D341Med (cell line): ENCODE measurements at regions not wholly inside any gene's neighbourhood (a gene's known extent, or its start where the extent isn't known, plus 50 kb on each side); places are given as distances from the start of the nearest gene placed in this dataset.

Experiments
- DNase-seq: peaks from one replicate; pipeline ENCODE4 v3.0.0; 2012; ENCODE audit warnings: low spot score

DNA sequence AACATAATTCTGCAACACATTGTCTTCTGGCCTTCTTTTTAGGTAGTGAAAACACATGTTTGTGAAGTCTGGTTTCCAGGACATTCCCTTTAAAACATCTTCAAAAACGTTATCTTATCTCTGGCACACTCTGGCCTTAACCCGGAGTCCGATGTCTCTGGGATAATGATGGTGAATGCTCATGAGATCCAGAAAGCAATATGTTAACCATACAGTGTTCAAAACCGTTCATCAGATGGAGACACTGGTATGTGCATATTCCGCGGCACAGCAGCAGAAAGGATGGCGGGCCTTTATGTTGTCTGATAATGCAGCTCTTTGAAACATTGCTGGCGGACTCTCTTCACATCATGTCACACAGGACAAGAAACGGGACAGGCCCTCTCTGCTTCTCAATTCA is 605.2 kb downstream of the CCDC171 start:
- DNase-seq, result no peak

DNA sequence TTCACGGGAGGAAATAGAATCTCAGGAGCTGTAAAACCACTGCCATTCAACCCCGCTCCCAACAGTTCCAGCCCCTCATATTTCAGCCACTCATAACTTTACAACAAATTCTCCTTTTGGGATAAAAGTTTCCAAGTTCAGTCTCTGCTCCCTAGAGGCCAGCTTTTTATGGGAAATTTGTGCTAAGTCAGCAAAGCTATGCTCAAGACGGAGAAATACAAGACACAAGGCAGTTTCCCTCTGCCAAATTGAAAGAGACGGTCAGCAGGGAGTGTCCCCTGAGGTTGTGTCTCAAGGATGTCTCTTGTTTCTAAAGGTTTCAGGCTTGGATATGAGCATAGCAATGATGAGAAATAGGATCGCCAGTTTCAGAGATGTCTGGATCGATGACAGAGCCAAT is 608.6 kb downstream of the CCDC171 start:
- DNase-seq, result no peak

DNA sequence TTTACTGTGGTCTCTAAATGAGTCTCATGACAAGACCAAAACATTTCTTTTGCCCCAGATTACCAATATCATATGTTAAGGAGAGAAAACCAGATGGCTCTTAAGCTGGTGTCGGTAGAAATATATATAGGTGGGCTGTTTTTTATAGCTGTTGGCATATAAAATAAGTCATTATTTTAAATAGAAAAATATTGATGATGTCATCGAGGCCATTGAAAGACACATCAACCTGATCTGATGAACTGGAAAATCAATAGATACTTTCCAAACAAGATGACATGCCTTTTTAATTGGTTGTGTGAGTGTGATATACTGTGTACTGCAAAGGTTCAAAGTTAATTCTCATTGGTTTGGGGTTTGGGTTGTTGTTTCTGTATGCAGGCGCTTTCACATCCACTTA is 617.3 kb downstream of the CCDC171 start:
- DNase-seq, result no peak

- no peak for DNase-seq
Observed at GRCh38 chr9:16171911-16172310, 619.1 kb downstream of the CCDC171 start.

- no peak for DNase-seq
Observed at GRCh38 chr9:16172796-16173195, 620.0 kb downstream of the CCDC171 start.

GRCh38 chr9:16174915-16175314 is 622.1 kb downstream of the CCDC171 start:
- DNase-seq, result no peak

GRCh38 chr9:16175461-16175860 is 622.6 kb downstream of the CCDC171 start:
- DNase-seq, result no peak

DNA sequence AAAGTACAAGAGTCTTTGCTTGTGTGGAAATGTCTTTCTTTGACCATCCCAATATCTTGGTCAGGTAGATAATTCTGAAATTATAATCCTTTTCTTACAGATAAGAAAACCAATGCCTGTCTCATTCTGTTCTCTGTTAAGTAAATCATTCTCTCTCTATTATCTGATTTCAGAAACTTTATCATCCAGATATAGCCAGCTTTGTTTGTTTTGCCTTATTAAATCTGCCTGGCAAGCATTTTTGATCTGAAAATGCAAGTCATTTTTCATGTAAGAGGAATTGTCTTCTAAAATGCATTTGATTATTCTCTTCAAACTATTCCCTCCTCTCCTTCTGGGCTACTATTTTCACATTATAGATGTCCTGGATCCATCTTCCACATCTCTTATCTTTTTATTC is 625.5 kb downstream of the CCDC171 start:
- no peak for DNase-seq

GRCh38 chr9:16179566-16179965 is 626.7 kb downstream of the CCDC171 start:
- DNase-seq, result no peak

- DNase-seq, result no peak
Observed at GRCh38 chr9:16180091-16180490, 627.2 kb downstream of the CCDC171 start.

DNA sequence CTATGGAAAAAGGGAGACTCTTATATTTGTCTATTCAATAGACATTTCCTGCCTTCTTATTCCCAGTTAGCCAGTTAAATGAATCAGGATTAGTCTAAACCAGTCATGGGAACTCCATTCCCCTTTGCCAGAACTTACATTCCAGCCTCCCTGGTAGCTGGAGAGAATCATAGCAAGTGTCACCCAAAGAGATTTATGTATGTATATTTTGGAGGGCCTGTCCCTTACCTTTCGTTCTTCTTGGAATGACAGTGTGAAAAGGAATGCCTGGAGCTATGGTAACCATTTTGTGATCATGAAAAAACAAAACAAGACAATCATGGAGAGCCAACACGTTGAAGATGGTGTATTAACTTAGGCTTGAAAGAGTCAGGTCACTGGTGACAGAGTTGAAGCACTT is 627.7 kb downstream of the CCDC171 start:
- DNase-seq, result no peak

DNA sequence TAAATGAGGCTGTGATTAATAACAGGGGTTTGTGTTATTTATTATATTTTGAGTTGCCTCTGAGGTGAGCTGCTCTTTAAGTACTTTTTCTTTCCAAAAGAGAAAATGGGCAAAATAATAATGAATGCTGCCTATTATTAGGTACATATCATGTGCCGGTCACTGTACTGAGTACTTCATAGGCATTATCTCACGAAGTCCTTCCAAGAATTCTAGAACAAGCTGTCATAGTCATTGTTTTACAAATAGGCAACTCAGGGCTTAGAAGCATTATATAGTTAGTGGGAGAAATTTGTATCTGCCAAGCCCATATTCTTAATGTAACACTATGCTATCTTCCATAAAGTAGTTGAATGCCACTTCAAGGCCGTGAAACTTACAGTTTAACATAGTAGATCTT is 628.7 kb downstream of the CCDC171 start:
- DNase-seq, result no peak

GRCh38 chr9:16182784-16183183 is 629.9 kb downstream of the CCDC171 start:
- DNase-seq, result no peak

DNA sequence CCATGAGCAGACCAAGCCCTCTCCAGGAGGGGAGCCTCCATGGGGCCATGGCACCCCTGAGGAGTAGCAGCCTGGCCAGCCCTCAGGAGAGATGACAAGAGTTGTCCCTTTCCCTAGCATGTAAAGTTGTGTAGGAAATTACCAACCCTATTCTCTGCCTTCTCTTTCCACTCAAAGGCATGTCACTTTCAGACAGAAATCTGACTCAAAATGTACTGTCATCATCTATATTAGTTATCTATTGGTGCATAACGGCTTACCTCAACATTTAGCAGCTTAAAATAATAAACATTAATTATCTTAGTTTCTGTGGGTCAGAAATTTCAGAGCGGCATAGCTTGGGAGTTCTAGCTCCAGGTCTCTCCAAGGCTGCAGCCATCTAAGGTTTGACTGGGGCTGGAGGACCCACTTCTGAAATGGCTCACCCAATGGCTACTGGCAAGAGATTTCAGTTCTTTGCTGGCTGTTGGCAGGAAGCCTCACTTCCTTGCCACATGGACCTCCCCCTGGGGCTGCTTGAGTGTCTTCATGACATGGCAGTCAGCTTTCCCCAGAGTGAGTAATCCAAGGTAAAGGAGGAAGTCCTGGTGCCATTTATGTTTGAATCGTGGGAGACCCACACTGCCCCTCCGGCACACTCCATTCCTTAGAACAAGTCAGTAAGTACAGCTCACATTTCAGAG is 632.3 kb downstream of the CCDC171 start:
- DNase-seq, result no peak

- DNase-seq, result no peak
Observed at GRCh38 chr9:16191191-16191590, 638.3 kb downstream of the CCDC171 start.

DNA sequence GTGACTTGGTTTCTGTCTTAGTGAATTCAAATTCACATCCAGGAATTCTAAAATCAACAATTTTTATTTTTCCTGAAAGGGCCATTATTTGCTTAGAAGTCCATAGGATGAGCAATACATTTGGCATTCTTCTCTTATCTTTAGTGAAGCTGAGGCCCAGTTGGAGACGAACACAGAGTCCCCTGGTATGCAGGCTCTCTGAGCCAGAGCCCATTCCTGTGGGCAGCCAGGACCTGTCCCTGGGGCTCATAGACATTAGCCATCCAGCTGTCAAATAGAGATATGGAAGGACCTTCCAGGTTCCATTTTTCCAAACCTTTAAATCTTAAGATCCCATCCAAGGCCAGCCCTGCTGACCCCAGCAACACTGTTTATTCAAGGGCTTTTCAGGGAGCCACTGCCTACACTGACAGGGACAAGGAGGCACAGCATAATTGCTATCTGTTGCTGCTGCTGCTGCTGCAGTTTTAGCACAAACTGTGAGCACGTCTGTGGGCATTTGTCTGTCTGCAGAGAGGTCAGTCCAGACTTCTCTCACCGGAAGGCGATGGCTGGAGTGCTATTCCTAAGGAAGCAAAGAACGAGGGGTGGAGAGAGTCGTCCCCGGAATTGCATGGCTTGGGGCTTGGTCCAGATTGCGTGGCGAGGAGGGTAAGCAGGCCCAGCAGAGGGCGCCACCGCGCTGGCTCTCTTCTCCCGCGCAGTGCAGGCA is 639.0 kb downstream of the CCDC171 start:
- DNase-seq, result peak; percentile 80

DNA sequence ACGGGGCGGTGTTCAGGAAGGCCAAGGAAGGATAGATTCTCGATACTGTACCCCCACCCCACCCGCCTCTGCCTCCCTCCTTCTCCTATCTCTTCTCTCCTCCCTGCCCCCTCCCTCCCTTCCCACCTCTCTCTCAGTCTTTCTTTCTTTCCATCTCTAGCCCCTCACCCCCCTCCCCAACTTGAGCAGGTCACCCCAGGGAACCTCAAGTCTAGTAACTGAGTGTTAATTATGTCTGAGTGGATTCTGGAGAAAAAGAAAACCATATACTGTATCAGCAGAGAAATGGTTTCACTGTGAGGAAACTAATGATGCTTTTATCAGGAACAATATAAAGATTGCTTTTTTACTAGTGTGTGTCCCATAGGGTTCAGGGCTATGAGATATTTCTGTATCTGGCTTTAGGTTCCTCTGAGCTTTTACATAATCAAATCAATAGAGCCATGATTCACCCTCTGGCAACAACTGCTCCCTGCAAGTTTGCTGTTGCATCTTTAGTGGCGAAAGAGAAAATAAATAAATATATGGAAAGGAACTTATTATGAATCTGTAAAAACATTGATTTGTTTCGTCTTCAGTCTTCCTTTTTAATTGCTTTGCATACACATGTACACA is 639.7 kb downstream of the CCDC171 start:
- no peak for DNase-seq

GRCh38 chr9:16193066-16193465 is 640.2 kb downstream of the CCDC171 start:
- no peak for DNase-seq

DNA sequence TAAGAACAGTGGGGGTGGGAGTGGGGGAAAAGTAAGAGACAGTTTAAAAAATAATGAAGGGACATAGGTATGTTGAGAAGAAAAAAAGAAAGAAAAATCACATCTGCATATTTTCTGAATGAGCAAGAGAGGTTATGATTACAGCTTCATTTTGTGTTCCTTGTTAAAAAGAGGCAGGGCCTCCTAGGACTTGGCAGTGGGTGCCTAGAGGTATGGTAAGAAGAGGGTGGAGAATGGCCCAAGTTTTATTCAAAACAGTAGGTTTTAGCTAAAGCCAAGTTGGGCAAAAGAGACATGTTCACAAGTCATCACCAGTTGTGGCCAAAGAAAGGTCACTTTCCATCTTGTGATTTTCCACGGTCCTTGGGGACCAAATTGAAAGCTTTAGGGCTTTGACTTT is 643.4 kb downstream of the CCDC171 start:
- no peak for DNase-seq

DNA sequence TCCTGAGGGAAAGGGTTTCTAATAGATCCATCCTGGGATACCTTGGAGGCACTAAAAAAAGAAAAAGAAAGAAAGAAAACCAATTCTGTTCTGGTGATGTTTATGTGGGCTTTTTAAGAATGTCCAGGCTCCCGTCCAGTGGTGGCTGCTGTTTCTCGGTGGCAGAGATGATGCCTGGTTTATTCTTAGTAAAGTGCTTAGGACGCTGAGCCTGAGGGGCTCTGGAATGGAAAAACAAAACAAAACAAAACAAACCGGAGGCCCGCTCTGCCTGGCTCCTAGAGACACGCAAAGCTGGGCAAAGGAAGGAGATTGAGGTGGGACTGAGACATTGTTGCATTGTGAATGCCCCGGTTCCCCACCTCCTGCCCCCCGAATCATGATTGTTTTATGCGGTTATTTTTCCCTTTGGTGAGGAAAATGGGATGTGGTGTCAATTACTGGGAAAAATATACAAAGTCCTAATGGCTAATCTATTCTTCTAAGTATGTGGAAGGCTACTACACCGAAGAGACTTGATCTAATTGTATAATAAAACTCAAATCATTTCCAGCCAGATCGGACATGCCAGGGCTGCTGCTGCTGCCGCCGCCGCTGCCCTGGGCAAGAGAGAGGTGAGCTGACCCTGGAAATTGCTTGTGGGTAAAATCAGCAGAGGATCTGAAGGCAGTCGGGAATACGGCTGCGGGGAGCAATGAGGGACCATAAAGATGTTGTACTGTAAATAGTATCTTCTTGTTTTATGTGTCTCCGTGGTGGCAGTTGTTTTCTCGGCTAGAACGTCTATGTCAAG is 644.9 kb downstream of the CCDC171 start:
- no peak for DNase-seq

- DNase-seq, result no peak
Observed at GRCh38 chr9:16198996-16199395, 646.2 kb downstream of the CCDC171 start.

- no peak for DNase-seq
Observed at GRCh38 chr9:16202221-16202620, 649.4 kb downstream of the CCDC171 start.
